ENCODE measurements at regions not wholly inside any gene's neighbourhood (a gene's known extent, or its start where the extent isn't known, plus 50 kb on each side); places are given as distances from the start of the nearest gene placed in this dataset.

DNA sequence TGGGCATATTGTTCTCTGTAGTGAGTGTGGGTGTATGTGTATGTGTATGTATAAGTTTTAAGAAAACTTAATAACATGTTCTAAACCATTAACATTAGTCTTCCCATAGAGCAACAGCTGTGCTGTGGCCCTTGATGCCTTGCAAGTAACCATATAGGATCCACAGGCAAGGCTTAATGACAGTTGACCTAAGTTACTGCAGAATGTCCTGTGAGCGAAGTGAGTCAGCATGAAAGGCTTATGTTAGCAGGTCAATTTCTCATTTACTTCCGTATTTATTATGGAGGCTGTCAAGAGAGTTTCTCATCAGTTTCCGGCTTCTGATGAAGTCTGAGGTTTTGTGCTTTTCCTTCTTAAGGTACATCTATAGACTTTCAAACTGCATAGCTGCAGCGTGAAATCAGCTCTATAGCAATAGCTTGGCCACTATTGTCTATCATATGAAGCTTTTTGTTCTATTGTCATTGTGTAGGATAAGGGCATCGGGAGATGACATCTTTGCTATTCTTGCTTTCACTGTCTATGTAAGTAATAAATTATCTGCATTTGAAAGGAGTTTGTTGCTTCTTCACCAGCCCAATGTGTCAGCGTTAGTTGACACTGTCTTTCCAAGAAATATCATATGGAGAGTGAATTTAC lies 1153.4 kb upstream of the AGA start:
- no peak for DNase-seq
- TF ChIP-seq GATA1 (IDR thresholded peaks at IDR 0.05; ENCODE audit: low read depth, low read length) (no peak), POLR2A (IDR thresholded peaks at IDR 0.05; ENCODE audit: low read length) (no peak)

DNA sequence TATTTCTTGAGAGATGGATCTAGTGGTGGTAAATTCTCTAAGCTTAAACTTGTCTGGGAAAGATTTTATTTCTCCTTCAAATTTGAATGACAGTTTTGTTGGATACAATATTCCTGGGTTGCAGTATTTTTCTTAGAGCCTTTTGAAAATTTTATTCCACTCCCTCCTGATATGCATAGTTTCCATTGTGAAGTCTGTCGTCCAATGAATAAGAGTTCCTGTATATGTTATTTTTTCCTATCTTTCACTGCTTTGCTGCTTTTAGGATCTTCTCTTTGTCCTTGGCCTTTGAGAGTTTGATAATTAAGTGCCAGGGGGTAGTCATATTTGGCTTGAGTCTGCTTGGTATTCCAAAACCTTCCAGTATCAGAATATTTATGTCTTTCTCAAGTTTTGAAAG lies 1156.4 kb upstream of the AGA start:
- no peak for DNase-seq
- no peak for TF ChIP-seq POLR2A (IDR thresholded peaks at IDR 0.05; ENCODE audit: low read length)

DNA sequence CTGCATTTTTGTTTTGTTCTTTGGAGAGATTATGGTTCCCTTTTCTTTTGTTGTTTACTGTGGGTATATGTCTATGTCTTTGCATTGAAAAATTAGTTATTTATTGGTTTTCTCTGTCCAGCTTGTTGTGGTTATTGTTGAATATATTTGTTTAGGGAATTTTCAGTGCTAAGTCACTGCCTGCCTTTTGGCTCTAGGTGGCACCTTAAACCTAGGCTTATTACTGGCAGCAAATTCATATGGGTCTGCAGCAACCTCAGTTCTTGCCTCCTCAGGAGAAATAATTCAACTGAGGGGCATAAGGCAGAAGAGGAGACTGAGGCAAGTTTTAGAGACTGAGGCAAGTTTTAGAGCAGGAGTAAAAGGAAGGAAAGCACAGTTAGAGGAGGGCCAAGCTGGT lies 1157.3 kb upstream of the AGA start:
- no peak for DNase-seq
- no peak for TF ChIP-seq GATA1 (IDR thresholded peaks at IDR 0.05; ENCODE audit: low read depth, low read length)
- no peak for TF ChIP-seq POLR2A (IDR thresholded peaks at IDR 0.05; ENCODE audit: low read length)

DNA sequence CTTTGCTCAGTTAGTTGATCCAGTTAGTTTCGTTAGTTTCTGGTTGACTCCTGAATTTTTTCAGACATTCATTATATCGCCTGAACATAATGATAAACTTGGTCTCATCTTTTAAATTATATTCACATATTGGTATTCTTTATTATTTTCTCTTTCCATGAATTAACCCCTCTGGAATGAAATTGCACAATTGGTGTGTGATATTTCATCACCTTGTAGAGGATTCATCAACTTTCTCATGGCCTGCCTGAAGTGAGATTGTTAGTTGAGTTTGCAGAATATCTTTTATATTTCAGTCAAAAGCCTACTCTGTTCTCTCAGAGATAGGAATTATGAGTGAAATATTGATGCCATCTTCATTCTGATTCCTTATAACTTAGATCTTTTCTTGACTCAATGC lies 1160.6 kb upstream of the AGA start:
- TF ChIP-seq GATA1 (IDR thresholded peaks at IDR 0.05; ENCODE audit: low read depth, low read length) (no peak), POLR2A (IDR thresholded peaks at IDR 0.05; ENCODE audit: low read length) (no peak)
- no peak for DNase-seq

DNA sequence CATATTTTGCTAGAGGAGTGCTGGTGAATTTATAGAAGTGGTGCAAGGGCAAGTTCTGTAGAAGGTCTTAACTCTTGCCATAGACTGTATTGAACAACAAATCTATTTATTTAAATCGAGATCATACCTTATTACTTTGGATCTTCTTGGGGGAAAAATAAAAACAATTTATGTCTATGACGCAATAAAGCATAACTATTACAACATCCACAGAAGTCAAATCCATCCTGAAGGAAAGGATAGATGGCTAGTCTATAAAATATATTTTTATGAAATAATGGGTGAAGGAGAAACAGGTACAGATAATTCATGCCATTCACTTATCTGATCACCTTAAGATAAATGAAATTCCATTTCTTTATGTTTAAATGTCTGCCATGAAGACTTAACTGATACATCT lies 1168.8 kb upstream of the AGA start:
- TF ChIP-seq GATA1 (IDR thresholded peaks at IDR 0.05; ENCODE audit: low read depth, low read length) = no peak
- no peak for TF ChIP-seq POLR2A (IDR thresholded peaks at IDR 0.05; ENCODE audit: low read length)
- no peak for DNase-seq

DNA sequence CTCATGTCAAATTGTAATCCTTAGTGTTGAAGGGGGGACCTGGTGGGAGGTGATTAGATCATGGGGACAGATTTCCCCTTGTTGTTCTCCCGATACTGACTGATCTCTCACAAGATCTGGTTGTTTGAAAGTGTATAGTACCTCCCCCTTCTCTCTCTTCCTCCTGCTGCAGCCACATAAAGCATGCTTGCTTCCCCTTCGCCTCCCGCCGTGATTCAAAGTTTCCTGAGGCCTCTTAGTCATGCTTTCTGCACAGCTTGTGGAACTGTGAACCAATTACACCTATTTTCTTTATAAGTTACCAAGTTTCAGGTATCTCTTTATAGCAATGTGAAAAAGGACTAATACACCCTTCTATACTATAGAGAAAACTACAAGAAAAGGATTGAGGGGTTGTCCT lies 1170.5 kb upstream of the AGA start:
- TF ChIP-seq GATA1 (IDR thresholded peaks at IDR 0.05; ENCODE audit: low read depth, low read length) (no peak), POLR2A (IDR thresholded peaks at IDR 0.05; ENCODE audit: low read length) (no peak)
- no peak for DNase-seq

DNA sequence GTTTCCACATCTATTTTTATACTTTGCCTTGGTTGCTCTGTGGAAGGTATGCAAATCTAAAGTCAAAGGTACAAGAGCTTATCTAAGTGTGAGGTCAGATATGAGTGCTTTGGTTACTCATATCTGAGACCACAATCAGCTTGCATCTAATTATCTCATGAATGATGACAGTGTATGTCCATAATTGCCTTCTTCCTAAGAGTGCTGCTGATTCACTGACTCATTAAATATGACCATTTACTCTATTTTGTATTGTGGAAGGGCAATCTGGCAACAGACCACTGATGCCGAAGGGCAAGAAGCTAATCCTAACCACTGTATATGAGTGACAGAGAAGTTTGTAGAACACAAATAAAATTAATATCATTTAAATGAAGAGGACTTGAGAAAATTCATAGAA lies 1190.2 kb upstream of the AGA start:
- TF ChIP-seq GATA1 (IDR thresholded peaks at IDR 0.05; ENCODE audit: low read depth, low read length) = no peak
- no peak for TF ChIP-seq POLR2A (IDR thresholded peaks at IDR 0.05; ENCODE audit: low read length)
- no peak for DNase-seq

DNA sequence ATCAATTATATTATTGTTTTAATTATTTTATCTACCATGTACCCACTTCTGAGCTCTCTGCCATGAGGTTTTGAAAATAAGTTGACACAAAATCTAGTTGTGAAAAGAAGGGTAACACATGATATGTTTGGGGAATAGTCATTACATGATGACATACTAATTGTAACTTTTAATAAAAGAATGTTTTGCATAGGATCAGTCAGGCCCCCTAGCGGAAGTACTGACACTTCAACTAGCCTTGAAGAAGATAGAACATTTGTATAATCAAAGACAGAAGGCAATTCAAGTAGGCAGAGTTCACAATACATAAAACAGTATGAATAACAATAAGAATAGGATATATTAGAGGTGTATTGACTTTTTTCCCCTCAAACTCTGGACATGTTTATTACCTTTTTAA lies 1191.0 kb upstream of the AGA start:
- no peak for TF ChIP-seq GATA1 (IDR thresholded peaks at IDR 0.05; ENCODE audit: low read depth, low read length)
- TF ChIP-seq POLR2A (IDR thresholded peaks at IDR 0.05; ENCODE audit: low read length) = no peak
- DNase-seq = no peak

DNA sequence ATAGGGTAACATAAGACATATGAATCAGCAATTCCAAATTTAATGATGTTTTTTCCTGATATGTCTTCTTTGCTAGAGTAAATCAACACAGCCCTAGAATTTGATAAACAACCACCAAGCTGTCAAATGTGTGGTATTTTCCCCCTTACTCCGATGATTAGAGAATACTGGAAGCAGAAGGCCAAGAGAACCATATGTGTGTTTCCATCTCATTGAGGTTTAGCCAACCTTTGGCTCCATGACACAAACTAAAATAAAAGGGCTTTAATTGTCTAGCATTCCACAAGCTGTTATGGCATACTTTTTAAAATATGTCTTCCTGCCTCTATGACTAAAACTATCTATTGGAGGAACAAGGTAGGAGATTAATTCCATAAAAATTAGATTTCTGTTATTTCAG lies 1222.4 kb upstream of the AGA start:
- TF ChIP-seq GATA1 (IDR thresholded peaks at IDR 0.05; ENCODE audit: low read depth, low read length) = no peak
- TF ChIP-seq POLR2A (IDR thresholded peaks at IDR 0.05; ENCODE audit: low read length) = no peak
- no peak for DNase-seq

DNA sequence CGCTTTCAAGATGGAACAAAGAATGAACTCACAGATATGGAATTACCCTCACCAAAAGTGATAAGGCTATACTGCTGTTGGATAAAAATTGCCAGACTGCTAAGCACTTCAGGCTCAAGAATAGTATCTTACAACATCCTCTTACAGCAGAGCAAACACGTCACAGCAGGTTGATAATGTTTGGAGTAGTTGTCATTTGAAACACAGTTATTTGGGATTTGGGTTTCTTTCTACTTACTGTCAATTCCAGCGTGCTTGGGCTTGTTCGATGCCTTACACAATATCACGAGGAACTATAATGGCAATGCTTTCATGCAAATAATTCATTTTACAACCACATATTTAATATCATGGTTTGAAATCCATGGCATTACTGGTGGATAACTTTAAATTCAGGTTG lies 1223.7 kb upstream of the AGA start:
- no peak for DNase-seq
- TF ChIP-seq GATA1 (IDR thresholded peaks at IDR 0.05; ENCODE audit: low read depth, low read length) (no peak), POLR2A (IDR thresholded peaks at IDR 0.05; ENCODE audit: low read length) (no peak)

DNA sequence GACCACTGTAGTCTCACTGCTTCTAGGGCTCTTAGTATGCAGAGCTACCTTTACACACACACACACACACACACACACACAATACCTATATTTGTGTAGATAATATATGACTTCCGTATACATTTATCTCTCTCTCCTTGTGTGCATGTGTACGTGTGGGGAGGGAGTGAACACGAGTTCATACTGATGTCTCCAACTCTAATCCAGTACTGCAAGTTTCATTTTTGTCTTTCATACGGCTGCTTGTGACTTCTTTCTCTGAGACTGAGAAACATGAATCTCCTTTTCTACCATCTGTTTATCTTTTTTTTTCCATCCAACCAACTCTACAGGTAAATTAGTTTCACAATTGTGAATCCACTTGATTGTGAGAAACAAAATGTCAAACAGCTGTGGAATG lies 1229.5 kb upstream of the AGA start:
- TF ChIP-seq POLR2A (IDR thresholded peaks at IDR 0.05; ENCODE audit: low read length) (no peak), GATA1 (IDR thresholded peaks at IDR 0.05; ENCODE audit: low read depth, low read length) (no peak)
- DNase-seq = no peak

DNA sequence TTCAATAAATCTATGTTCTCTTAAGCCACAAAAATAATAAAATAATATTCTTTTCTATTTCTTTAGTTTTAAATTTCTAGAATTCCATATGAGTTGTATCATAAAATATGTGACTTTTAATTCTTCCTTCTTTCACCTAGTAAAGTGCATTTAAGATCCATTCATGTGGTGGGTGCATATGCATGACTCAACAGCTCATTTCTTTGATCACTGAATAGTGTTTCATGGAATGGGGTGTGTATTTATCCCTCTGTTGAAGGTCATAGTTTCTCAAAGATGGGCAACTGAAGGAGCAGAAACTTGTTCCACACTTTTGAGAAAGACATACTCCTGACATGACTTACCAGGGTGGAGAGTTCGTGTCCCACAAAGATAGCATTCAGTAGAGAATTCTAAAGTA lies 1230.3 kb upstream of the AGA start:
- DNase-seq = no peak

DNA sequence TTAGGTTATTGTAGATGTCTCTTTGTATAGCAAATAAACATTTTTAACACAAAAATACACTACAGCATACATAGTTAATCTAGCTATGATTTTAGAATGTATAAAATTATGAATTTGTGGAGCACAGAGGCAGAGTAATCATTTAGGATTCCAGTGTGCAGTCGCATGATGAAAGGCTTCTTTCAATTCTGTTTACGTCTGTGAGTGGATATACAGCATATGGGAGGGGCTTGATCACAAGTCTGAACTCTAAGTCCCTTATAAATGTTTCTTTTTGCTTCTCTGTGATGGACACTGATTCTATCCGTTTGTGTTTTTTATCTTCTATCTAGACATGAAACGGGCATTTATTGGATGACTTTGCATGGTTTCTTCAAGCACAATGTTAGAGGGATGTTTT lies 1239.6 kb upstream of the AGA start:
- TF ChIP-seq GATA1 (IDR thresholded peaks at IDR 0.05; ENCODE audit: low read depth, low read length) (no peak), POLR2A (IDR thresholded peaks at IDR 0.05; ENCODE audit: low read length) (no peak)
- no peak for DNase-seq

More for the DNA sequence above, 1230.3 kb upstream of the AGA start:
- no peak for TF ChIP-seq POLR2A (IDR thresholded peaks at IDR 0.05; ENCODE audit: low read length)
- no peak for TF ChIP-seq GATA1 (IDR thresholded peaks at IDR 0.05; ENCODE audit: low read depth, low read length)

DNA sequence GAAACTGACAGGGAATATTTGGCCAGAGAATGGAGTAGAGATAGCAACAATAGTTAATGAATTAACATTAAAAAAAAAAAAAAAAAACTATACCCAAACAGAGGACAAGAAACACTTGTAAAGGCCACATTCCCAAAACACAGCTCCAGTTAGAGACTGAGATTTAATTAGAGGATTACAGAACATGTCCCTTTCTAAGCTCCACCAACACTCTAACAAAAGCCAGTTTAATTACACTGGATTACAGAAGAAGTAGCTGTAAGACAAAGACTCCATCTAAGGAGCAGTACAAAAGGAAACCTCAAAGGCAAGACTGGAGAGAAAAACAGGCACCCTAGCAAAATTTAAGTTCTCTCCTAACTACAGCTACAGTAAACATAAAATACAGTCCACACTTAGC lies 1247.7 kb upstream of the AGA start:
- DNase-seq = no peak

DNA sequence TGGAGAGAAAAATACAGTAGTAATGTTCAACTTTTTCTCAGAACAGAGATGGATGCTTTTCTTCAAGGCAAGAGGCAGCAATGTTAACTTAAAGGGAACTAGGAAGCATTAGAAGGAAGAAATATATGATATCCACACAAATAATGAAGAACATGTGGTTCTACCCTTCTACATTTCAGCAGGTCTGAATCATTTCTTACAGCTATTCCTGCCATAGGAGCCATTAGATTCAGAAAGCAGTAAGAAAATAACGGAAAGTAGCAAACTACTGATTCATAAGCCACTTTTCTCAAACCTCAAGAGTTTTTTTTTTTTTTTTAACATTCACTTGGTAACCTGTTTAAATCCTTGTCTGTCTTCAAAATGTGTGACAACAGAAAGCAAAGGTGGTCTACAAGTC lies 1251.6 kb upstream of the AGA start:
- no peak for TF ChIP-seq POLR2A (IDR thresholded peaks at IDR 0.05; ENCODE audit: low read length)
- TF ChIP-seq GATA1 (IDR thresholded peaks at IDR 0.05; ENCODE audit: low read depth, low read length) = no peak
- no peak for DNase-seq

More for the DNA sequence above, 1247.7 kb upstream of the AGA start:
- no peak for TF ChIP-seq POLR2A (IDR thresholded peaks at IDR 0.05; ENCODE audit: low read length)

DNA sequence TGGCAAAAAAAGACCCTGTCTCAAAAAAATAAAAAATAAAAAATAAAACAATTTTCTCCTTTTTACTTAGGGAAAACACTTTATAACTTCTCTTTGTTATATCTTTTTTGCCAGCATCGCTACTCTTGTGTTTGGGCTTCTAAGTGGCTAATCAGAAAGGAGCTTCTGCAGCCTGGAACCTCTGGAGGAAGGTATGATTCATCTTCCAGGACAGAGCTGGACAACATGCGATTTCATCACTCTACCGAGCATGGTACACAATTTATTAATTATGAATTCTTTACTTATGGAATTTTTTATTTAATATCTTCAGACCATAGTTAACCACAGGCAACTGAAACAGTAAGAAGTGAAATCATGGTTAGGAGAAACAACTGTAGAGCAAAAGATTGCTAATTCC lies 1254.3 kb upstream of the AGA start:
- no peak for DNase-seq
- no peak for TF ChIP-seq GATA1 (IDR thresholded peaks at IDR 0.05; ENCODE audit: low read depth, low read length)
- TF ChIP-seq POLR2A (IDR thresholded peaks at IDR 0.05; ENCODE audit: low read length) = no peak

All from erythroblast (primary cell).